NCI-H774 (cell line): ENCODE measurements at regions not wholly inside any gene's neighbourhood (a gene's known extent, or its start where the extent isn't known, plus 50 kb on each side); places are given as distances from the start of the nearest gene placed in this dataset.
"Not testable (repeated sequence)": the region's sequence is repeated elsewhere in the genome, so short reads cannot be mapped to it uniquely, and the experiment has no call there.

ENCODE experiments used
- DNase-seq: peaks from one replicate; lab custom pipeline; 2025; lab: John Stamatoyannopoulos, UW

DNA sequence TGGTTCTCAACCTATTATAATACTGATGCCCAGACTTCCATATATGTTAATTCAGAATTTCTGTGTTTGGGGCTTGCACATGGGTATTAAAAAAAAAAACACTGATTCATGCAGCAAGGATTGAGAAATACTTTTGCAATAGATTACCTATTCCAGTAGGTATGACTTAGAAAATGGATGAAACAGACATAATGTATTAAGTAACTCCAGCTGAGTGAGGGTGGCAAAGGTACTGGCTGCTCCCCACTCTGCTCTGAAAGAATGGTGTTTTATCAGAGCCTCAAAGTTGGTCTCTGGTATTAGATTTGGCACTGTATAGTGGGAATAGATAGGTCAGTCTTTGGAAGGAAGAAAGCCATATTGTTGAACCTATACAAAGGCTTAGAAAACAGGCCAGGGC is 234.3 kb upstream of the FOLH1 start:
- DNase-seq: no peak

DNA sequence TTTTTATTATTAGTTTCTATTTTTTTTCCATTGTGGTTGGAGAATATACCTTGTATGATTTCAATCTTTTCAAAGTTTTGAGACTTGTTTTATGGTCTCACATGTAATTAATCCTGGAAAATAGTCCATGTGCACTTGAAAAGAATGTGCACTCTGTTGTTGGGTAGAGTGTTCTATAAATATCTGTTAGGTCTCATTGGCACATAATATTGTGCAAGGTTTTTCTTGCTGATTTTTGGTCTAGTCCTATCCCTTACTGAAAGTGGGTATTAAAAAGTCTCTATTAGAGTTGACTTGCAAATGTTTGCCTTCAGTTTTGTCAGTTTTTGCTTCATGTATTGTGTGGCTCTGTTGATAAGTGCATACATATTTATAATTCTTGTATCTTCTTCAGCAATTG is 231.5 kb upstream of the FOLH1 start:
- not testable (repeated sequence) for DNase-seq

DNA sequence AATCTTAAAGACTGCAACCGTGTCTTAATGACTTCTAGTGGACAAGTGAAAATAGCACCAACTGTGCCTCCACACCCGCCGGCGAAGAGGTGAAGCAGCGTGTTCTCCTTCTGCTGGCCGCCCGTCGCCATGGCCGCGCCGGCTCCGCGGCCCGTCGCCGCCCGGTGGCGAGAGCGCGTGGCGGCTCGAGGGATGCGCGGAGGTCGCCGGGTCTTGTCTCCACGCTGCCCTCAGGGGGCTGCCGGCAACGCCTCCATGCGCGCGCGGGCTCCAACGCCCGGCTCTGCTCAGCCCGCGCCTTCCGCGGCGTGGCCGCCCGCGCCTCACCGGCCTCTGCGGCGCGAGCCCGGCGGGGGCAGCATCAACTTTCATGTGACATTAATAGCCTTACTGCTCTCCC is 225.9 kb upstream of the FOLH1 start:
- DNase-seq: not testable (repeated sequence)

DNA sequence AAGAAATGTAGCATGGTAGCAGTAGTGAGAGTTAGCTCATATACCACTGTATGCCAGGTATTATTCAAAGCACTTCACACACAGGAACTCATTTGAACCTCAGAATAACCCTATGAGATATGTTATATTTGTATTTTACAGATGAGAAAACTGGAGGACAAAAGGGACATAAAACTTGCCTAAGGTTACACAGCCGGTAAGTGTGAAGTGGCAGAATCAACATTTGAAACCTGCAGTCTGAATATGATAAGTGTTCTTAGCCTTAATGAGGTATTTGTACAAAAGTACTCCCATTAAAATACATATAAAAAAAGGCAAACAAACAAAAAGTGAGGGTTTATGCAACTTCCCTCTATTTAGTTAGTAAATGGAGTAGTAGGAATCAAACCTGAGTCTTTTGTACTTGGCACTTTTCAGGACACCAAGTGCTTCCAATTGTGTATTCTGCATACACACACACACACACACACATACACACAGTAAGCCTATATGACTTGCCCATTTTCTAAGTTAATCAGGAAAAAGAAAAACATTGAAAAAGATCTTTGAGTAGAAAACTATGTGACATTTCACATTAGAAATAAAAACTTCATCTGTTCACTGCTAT is 223.9 kb upstream of the FOLH1 start:
- DNase-seq: peak; percentile 26

DNA sequence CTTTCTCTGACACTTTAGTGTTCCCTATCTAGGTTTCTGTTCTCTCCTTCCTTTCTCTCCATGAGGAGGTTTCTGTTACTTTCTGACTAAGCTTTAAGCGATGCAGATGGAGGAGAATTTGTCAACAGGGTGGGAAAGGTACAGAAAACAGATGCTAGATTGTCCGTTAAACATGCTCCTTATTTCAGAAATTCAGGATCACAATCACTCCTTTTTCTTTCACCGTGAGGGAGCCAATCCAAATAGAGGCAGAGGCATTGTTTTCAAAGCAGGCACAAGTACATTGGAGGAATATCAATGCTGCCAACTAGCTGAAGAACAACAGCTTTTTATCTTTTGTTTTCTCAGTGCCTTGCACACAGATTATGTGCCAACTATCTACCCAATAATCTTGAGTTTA is 215.7 kb upstream of the FOLH1 start:
- DNase-seq: no peak

DNA sequence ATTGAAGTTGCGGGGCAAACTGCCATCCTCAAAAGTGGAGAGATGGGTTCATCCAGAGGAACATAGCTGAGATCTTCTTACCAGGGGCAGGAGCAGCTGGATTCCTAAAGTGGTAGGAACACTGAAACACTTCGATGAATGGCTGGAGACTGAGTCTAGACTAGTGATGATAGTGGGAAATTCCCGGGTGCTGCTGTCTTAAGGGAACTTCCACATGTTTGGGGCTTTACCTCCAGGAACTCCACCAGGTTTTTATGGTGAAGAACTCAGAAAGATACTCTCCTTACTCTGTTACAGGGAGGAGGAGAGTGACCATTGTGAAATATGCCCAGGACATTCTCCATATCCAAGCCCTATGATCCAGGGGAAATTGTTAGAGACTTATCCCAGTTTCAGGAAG is 210.5 kb upstream of the FOLH1 start:
- not testable (repeated sequence) for DNase-seq

DNA sequence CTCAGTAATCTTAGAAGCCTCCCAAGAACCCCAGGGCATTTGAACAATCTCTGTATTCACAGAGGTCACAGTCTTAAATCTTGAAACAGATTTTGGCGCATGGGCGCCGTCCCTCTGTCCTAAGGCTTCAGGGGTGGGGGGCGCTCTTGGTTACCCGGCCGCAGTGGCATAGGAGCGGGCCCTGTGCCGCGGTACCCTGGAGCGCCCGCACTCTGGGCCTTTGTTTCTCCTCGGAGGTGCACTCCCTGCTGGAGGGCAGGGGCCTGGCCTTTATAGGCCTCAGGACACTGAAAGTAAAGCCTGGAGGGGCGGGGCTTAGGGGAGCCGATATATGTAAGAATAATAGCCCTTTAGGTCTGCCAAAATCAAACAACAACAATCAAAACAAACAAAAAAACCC is 197.3 kb upstream of the FOLH1 start:
- no peak for DNase-seq

DNA sequence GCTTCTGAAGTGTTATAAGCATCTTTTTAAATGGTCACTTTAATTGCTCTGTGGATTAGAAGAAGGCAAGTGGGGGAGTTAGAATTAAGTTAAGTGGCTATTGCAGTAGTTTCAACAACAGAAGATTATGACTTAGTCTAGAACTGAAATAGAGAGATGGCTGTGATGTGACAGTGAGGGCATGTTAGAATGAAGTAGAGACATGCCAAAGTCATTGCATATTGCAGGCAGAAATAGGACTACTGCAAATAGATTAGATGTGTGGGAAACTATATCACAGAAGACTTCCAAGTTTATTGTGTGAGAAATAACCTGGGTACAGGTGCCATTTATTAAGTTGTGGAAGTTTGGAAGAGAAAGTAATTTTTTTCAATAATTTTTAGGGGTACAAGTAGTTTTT is 187.4 kb upstream of the FOLH1 start:
- not testable (repeated sequence) for DNase-seq

DNA sequence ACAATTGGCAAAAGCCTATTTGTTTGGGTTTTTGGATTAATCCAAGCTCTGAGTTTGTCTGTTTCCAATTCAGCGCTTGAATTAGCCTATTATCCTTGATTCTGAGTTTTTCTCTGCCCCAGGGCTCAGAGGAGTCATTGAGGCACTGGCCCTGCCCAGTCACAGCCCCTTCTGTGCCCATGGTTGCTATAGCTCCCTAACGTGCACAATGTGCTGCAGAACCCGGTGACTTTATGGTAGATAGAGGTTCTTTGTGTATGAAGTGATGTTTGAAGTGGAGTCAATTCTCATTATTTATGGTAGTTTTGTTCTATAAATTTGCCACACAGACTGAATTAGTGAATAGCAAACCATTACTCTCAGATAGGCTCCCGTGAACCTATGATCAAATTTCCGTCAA is 182.0 kb upstream of the FOLH1 start:
- DNase-seq: not testable (repeated sequence)

DNA sequence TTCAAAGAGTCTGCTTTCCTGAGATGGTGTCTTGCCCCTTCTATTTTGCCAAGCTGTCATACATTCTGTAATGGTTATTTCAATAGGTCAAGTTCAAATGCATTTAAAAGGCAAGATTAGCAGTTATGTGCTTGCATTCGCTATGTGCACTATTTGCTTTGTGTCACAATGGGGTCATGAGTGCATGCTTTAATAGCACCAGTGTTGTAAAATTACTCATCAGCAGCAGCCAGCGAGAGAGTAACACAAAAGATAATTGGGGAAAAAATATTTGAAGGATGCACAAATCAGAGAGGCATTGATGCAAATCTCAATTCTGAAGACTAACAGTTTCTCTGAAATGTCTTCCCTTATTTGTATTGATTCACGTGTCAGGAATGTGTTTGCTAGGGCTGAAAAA is 180.7 kb upstream of the FOLH1 start:
- not testable (repeated sequence) for DNase-seq

DNA sequence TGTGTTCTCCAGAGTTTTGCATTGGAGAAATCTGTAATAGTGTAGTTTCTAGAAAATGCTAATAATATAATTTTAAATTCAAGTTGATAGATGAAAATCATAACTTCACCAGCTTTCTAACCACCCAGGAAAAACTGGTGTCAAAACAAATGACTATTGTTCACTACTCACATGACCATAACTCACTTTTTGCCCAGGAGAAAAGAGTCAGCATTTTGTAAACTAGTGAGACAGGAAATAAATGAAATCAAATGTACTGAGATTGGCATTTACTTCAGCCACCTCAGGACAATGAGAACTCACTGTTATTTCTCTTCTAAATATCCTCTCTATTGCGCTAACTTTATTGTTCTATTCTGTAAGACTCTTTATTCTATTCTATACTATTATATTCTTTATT is 176.0 kb upstream of the FOLH1 start:
- not testable (repeated sequence) for DNase-seq

DNA sequence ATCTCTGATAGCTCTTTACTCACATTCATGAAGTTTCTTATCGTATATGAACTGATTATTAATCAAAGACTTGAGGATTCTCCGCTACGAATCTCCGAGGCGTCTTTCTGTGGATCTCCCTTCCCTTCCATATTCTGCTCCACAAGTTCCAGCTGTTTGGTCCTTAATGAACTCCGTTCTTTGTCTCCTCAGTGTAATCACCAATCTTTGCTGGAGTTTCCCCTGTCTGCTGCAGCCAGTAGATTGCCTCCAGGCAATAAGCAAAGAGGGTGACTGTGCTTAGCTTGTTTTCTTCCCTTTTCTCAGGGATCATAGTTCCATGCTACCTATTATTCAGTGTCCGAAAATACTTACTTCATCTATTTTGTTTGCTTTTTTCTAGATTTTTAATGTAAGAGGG is 169.6 kb upstream of the FOLH1 start:
- DNase-seq: no peak

DNA sequence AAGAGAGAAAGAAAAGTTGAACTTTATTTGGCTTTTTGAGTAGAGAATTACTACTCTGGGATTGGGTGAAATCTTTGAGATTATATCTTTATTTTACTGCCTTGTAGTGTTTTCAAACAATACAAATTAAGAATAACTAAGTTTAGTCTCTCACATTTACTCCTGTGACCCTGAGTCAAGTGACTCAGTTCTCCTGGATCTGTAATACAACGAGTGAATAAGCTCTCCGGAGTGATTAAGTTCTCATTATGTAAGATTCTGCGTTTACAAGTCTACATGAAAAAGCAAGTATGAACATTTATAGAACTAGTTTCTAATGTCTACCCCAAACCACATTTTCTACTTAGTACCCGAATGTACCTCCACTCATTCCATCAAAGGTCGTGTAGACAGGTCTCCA is 165.5 kb upstream of the FOLH1 start:
- DNase-seq: not testable (repeated sequence)

DNA sequence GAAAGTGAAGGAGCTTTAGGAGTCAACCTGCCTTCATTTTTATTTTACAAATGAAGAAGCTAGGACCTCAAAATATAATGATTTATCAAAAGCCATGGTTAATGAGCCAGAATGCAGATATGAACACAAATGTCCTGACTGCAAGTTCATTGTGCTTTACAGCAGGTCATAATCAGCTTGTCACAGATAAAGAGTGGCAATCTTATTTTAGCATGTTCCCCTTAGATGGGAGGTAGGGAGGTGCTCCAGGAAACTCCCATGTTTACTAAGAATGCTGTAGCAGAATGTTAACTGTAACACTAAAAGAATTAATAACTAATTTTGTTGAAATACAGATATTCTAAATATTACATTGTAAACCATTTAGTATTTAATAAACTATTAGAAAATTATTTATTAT is 165.0 kb upstream of the FOLH1 start:
- not testable (repeated sequence) for DNase-seq

DNA sequence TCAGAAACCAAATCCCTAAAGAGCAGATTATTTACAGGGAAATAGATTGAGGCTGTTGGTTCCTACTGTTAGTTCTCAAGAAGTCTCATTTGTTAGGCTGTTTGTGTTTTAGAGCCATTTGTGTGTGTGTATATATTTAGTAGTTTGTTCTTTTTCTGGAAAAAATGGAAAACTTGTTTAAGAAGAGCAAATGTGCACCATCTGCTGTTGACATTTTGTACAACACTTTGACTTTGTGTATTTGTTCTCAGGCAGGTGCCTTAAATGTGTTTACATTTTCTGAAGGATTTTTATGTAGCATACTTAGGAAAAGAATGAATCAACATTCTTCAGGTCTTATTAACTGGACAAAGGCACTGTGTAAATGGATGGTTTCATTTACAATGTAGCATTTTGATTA is 163.7 kb upstream of the FOLH1 start:
- DNase-seq: not testable (repeated sequence)

DNA sequence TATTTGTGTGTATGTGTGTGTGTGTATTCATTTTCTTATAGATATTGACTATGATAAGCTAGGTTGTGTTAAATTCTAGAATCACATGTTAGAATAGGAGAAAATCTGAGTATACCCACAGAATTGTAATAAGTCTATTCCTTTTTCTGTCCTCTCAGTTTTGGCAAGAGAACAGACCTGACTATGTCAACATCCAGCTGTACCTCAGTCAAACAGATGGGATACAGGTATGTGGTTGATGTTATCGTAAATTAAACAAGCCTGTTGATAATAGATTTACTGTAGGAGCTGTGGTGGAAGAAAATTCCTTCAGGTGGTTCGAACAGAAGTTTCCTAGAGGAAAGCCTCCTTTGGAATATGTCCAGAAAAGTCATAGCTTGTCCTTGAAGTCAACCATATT is 160.2 kb upstream of the FOLH1 start:
- DNase-seq: not testable (repeated sequence)

DNA sequence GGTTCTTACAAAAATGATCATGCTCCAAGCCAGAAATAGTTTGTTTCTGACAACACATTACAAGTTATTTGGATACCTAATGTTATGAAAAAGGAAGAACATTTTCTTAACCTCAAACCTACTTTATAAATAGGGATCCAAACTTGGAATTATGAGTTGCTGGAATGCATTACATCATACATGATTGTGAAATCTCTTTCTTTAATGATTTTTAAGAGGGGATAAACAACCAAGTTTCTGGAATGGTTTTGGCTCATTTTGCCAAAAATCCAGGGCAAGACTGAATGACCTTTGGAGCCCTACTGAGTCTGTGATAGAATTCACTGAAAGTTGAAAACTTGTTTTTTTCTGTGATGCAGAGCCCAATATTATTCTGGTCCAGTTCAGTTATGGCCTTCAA is 157.0 kb upstream of the FOLH1 start:
- not testable (repeated sequence) for DNase-seq

DNA sequence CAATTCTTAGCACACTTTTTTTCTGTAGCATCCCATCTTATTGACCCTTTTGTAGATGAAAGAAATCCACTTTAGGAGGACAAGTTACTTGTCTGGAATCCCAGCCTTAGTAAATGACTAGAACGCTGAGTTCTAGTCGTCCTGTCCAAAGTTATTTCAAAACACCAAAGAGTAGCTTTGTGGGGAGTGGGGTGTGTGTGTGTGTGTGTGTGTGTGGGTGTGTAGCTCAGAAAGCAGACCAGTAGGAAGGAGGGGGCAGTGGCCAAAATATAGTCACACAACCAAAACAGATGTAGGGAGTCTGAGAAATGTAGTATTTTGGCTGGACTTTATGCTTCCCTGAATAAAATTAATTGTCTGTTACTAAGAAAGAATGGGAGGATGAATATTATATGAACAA is 154.6 kb upstream of the FOLH1 start:
- DNase-seq: not testable (repeated sequence)

DNA sequence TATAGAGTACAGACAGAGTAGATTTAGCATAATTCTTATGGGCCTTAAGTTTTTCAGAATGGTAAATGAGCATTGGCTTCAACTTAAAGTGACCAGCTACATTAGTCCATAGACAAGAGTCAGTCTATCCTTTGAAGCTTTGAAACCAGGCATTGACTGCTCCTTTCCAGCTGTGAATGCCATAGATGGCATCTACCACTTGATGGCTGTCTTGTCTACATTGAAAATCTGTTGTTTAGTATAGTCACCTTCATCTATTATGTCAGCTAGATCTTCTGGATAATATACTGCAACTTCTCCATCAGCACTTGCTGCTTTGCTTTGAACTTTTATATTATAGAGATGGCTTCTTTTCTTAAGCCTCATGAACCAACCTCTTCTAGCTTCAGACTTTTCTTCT is 146.1 kb upstream of the FOLH1 start:
- DNase-seq: not testable (repeated sequence)

DNA sequence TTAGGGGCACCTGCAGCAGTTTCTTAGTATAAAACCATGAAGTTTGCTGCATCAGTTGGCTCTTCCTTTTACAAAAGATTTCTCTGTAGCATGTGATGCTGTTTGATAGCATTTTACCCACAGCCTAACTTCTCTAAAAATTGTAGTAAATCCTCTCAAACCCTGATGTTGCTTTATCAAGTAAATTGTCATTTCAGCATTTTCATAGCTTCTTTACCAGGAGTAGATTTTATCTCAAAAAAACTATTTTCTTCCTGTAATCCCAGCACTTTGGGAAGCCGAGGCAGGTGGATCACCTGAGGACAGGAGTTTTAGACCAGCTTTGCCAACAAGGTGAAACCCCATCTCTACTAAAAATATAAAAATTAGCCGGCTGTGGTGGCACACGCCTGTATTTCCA is 144.5 kb upstream of the FOLH1 start:
- not testable (repeated sequence) for DNase-seq

DNA sequence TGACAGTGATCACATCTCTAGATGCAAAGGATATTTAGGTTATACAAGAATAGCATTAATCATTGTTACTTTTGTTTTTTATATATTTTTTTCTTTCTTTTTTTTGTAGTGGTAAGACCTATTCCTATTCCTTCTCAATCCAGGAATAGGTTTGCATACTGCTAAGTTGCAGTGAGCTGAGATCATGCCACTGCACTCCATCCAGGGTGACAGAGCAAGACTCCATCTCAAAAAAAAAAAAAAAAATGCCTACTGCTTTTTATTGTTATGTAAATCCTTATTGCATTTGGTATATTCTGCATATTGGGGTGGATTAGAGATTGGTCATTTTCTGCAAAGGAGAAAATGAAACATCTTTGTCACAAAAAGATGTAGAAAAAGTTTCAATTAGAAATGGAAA is 138.2 kb upstream of the FOLH1 start:
- DNase-seq: not testable (repeated sequence)

DNA sequence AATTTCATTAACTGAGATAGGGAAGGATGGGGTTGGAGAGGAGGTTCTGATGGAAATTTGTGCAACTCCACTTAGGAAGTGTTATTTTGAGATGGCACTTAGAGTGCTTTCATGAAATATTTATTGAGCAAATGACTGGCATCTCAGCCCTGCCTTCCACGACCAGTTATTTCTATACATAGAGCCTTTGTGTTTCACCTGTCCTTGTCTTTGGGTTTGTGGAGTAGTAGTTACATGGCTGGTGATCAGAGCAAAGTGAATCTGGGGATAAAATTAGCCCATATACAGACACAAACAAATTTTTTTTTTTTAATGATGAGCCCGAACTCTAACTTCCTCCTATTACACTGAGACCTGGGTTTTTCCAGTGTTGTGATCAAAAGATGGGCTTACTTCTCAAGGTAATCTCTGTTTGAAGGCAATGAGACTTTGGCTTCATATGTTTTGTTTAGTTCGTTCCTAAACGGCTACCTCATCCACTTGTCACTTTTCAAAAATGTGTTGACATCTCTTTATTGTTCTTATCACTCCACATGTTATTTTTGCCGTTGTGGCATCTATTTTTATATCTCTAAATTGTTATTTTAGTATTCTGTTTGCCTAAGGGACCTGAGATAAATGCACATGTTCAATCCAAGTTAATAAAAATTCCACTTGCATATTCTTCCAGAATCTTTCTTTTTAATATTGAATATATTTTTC is 120.2 kb upstream of the FOLH1 start:
- DNase-seq: not testable (repeated sequence)

DNA sequence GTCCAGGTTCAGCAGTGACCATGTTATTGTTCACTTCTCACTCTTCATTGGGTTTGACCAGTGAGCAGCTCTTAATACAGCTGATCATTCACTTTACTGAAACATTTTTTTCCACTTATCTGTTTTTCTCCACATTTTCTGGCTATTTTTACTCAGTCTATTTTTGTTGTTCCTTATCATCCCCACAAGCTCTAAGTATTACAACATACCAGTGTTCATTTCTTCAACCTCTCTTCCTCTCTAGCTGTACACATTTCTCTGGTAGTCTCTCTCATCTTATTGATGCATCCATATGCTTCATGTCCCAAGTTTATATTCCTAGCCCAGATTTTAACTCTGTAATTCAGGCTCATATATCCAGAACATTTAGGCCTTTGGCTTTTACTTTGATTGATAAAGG is 119.4 kb upstream of the FOLH1 start:
- DNase-seq: not testable (repeated sequence)

DNA sequence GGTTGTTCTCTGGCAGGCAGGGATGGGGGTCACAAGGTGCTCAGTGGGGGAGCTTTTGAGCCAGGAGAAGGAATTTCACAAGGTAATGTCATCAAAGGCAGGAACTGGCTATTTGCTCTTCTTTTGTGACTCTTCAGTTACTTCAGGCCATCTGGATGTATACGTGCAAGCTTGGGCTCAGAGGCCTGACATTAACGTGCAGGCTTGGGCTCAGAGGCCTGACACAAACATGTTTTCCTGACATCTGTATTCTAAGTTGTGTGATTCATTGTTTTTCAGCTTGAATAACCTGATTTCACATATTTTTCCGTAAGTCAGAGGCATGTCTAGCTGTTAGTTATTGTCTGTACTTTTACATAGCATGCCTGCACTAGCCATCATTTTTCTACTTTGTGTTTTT is 118.2 kb upstream of the FOLH1 start:
- DNase-seq: not testable (repeated sequence)
